GM18858 (cell line): ENCODE measurements at regions not wholly inside any gene's neighbourhood (a gene's known extent, or its start where the extent isn't known, plus 50 kb on each side); places are given as distances from the start of the nearest gene placed in this dataset.
"Not testable (repeated sequence)": the region's sequence is repeated elsewhere in the genome, so short reads cannot be mapped to it uniquely, and the experiment has no call there.

Source experiments
- ATAC-seq: cut with Tn5 transposase; IDR thresholded peaks from one replicate; pipeline ENCODE4 v1.9.1; 2021; ENCODE audit not compliant: unreplicated experiment

DNA sequence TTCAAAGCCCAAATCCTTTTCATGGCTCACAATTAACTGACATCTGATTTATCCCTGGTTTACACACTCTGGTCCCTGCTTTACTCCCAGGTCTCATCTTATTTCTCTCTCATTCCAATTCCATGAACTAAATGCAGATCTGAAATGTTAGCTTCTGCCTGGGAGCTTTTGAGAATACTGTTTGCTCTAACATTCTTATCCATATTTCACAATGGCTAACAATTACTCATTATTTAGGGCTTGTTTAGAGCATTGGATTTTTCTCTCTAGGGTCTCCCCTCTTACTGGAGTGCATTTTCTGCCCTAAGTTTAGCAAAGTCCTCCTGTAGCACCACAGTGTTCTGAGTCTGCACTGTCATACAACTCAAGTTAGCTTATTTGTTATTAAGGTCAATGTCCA is 121.5 kb upstream of the HCRTR2 start:
- ATAC-seq = no peak

DNA sequence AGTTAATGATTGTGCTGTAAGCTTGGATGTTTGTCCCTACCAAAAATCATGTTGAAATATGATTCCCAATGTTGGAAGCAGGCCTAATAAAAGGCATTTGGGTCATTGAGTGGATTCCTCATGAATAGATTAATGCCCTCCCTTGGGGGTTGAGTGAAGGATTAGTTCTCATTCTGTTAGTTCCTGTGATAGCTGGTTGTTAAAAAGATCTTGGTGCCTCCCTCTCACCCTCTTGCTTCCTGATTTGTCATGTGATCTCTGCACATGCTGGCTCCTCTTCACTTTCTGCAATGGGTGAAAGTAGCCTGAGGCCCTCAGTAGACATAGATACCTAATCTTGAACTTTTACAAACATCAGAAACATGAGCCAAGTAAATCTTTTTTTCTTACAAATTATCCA is 115.6 kb upstream of the HCRTR2 start:
- no peak for ATAC-seq

DNA sequence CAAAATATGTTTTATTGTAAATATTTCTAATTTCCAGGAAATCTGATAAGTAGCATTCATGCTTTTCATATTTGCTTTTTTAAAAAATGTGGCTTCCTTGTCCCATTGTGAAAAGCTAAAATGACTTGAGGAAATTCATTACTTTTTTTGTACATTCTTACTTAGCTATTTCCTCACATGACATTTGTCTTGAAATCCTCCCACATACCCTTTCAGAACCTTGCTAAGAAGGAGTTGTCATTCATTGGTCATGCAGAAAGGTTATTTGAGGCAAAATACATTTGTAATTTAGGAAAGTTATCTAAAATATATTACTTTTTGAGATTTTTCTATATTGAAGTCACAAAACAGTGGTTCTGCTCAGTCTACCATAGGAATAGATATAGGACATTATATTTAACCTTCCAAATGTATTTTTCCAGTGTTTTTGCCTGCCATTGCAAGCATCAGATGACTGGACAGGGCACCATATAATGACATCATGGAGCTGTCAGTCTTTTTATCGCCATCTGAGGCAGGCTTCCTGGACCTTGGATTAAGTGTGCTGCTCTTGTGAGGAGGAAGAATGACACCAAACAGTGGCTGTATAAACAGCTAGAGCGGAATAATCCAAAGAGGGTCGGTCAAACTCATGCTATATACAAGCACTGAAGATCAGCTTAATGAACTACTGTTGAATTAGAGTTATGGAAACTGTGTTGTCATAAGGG is 109.4 kb upstream of the HCRTR2 start:
- ATAC-seq = no peak

DNA sequence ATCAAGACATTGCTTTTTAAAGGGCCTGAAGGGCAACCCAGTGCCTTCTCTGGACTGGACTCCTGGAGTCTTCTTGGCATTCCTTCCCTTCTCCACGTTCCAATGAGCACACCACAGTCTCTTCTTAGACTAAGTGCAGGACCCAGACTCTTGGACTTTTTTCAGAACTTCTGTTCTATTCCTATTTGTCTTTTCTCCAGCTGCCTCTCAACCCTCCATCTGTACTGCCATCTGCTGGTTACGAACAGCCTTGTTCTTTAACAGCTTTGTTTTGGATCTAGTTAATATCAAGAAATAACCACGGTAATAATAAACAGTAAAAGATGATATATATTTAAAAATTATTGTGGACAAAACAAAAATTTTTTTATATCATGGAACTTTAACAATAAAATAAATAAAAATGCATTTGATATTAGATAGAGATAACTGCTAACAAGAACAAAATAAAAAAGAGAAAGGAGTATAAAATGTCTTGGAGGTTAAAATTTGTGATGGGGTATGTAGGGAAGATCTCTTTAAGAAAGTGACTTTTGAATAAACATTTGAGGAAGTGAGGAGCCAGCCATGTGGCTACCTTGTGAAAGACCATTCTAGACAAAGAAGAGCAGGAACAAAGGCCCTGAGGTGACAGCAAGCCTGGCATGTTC is 105.1 kb upstream of the HCRTR2 start:
- ATAC-seq = no peak

DNA sequence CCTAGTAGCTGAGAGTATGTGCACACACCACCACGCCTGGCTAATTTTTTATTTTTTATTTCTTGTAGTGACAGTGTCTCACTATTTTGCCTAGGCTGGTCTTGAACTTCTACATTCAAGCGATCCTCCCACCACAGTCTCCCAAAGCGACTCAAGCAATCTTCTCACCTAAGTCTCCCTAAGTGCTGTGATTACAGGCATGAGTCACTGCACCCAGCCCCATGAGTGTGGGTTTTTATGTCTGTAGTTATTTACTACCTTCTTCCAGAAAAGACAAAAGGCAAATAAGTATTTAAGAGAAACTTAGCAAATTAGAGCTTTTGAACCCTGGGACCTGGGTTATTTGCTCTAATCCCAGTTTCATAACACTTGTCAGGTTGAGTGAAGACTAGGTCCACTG is 92.3 kb upstream of the HCRTR2 start:
- no peak for ATAC-seq

DNA sequence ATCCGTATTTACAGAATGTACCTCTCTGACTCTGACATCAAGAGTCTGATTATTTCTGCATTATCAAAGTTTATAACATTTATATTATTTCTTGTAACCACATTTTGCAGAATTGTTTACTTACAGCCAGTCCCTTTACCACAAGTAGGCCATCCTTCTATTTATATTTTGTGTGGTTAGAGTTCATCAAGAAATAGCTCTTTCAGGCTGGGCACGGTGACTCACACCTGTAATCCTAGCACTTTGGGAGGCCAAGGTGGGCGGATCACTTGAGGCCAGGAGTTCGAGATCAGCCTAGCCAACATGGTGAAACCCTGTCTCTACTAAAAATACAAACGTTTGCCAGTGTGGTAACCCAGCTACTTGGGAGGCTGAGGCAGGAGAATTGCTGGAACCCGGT is 86.3 kb upstream of the HCRTR2 start:
- not testable (repeated sequence) for ATAC-seq

DNA sequence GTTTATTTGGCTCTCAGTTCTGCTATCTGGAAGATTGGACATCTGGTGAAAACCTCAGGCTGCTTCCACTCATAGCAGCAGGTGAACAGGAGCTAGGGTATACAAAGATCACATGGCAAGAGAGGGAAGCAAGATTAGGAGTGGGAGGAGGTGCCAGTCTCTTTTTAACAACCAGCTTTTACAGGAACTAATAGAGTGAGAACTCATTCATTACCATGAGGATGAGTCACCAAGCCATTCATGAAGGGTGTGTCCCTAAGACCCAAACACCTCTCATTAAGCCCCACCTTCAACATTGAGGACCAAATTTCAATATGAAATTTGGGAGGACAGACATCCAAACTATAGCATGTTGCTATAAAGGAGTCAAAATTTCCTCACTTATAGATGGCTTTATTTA is 85.4 kb upstream of the HCRTR2 start:
- ATAC-seq = no peak

DNA sequence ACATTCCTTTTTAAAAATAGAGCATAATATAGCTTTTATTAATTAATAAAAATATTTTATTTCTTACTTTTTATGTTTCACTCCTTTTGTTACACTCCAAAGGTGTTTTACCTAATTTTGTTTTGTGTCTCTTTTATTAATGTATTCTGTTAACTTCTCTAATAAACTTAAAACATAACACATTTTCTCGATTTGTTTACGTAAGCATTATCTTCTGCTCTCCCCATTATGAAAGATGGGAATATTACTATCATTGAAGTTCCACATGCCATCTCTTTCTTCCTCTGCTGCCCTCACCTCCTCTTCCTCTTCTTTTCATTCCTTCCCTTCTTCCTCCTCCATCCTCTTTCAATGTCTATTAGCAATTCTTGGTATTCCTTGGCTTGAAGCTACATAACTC is 85.0 kb upstream of the HCRTR2 start:
- ATAC-seq = no peak

DNA sequence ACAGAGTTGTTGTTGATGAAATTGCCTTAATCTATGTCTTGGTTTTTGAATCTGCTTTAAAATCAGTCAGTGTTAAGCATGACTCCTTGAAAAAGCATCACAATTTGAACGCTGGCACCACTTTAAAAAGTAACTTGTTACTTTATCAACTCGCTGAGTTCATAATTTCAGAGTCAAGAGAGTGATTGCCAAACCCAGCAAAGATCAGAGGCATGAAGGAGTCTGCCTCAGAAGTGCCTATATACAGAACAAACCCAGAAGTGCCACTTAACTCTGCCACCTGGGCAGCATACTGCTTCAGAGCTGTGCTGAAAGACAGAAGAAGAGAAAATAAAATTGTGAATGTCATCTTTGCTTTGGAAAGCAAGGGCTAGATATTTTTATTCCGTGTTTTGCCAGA is 73.6 kb upstream of the HCRTR2 start:
- no peak for ATAC-seq

DNA sequence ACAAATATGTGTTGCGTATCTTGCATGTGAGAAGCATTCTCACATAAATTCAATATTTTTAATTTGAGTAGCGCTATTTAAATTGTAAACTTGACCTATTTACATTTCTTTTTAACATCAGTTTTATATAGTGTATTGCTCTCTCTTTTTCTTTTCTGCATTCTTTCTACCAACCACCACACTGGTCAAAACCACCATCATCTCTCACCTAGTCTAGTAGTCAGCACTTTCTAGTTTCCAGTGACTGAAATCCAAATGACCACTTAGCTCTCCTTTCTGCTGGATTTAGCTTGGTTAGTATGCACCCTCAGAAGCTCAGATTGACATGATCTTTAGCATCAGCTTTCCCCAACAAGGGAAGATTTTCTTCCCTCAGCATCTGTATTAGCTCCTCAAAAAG is 73.2 kb upstream of the HCRTR2 start:
- no peak for ATAC-seq

DNA sequence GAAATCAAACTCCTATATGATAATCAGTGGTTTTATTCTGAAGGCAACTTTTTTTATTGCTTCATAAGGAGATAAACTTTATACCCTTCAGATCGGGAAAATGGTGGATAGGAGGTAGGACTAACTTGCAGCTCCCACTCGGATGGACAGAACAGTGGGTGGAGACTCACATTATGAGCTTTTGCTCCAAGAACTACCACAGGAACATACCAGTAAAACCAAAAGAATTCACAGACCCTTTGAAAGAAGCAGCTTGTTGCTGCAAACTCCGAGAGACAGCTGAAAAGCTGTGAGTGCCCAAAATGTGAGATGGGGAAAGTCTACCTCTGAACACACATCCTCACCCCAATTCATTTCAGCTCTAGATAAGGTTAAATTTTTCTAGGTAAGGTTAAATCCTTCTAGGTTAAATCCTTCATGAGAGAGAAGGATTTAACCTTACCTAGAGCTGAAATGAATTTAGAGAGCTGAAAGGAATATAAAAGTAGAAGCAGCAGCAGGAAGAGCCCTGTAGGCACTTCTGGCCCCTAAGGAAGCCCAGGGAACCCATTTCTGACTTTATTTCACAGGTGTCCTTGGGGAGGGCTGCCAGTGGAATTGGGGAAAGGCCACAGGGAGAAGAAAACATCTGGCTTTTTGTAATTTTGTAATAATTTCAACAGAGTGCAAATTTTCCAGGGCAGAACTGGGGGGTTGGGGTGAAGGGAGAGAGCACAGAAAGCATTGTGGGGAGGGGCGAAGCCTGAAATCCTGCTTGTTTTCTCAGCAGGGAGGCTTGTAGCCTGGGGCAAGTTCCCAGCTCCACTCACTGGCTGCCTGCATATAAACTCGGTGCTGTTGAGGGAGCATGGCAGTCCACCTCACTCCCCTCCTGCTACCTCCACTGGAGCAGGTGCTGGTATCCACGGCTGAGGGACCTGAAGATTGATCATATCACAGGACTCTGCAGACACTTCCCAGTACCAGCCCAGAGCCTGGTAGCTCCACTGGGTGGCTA is 65.9 kb upstream of the HCRTR2 start:
- ATAC-seq = no peak

DNA sequence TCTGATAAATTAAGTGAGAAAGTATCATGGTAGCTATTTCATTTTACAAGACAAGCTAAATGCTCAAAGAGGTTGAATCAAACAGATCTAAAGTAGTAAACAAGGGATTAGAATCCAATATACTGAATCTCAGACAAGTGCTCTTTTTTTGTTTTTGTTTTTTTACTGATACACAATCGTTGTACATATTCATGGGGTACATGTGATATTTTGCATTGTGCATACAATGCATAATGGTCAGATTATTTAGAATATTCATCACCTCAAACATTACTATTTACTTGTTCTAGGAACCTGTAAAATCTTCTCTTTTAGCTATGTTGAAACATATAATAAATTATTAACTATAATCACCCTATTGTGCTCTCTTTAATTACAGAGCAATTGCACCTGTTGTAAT is 57.0 kb upstream of the HCRTR2 start:
- no peak for ATAC-seq

DNA sequence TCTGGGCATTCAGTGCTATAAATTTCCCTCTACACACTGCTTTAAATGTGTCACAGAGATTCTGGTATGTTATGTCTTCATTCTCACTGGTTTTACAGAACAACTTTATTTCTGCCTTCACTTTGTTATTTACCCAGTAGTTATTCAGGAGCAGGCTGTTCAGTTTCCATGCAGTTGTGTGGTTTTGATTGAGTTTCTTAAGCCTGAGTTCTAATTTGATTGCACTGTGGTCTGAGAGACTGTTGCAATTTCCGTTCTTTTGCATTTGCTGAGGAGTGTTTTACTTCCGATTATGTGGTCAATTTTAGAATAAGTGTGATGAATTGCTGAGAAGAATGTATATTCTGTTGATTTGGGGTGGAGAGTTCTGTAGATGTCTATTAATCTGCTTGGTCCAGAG is 50.1 kb upstream of the HCRTR2 start:
- ATAC-seq = not testable (repeated sequence)
